GM21786 (cell line): ENCODE measurements at regions not wholly inside any gene's neighbourhood (a gene's known extent, or its start where the extent isn't known, plus 50 kb on each side); places are given as distances from the start of the nearest gene placed in this dataset.
"Not testable (repeated sequence)": the region's sequence is repeated elsewhere in the genome, so short reads cannot be mapped to it uniquely, and the experiment has no call there.

Experiments used
- ATAC-seq: cut with Tn5 transposase; IDR thresholded peaks from one replicate; pipeline ENCODE4 v1.9.1; 2021; ENCODE audit not compliant: unreplicated experiment

DNA sequence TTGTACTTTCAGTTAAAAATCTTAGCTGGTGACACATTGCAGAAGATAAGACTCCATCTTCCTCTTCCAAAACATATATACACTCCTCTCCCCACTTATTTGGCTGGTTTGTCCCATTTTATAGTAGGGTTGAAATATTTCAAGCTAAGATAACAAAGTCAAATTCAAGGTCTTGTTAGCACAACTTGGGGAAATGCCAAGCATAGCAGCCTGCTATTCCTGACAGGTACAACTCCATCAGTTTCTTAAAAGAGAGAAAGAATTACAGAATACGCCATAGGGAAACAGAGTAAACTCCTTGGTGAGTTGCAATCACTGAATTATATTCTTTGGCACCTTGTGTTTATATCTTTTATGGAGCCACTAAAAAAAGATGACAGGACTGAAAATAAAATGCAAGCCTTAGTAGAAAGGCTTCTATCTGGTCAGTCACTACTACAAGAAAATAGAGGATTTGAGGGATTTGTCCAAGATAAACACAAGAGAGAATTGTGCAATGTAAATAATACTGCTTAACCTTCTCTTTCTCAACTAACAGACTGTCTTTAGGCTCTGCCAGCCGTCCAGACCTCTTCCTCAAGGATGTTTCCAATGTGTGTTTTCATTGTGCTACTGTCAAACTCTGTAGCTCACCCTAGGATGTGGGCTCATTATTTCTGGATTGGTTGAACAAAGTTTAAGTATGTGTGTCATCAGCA, 170.3 kb downstream of the VEGFC start:
- ATAC-seq: no peak

DNA sequence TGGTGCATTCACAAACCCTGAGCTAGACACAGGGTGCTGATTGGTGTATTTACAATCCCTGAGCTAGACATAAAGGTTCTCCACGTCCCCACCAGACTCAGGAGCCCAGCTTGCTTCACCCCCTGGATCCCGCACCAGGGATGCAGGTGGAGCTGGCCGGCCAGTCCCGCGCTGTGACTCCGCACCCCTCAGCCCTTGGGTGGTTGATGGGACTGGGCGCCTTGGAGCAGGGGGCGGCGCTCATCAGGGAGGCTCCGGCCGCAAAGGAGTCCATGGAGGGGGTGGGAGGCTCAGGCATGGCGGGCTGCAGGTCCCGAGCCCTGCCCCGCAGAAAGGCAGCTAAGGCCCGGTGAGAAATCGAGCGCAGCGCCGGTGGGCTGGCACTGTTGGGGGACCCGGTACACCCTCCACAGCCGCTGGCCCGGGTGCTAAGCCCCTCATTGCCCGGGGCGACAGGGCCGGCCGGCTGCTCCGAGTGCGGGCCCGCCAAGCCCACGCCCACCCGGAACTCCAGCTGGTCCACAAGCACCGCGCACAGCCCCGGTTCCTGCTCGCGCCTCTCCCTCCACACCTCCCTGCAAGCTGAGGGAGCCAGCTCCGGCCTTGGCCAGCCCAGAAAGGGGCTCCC, 167.6 kb downstream of the VEGFC start:
- not testable (repeated sequence) for ATAC-seq

DNA sequence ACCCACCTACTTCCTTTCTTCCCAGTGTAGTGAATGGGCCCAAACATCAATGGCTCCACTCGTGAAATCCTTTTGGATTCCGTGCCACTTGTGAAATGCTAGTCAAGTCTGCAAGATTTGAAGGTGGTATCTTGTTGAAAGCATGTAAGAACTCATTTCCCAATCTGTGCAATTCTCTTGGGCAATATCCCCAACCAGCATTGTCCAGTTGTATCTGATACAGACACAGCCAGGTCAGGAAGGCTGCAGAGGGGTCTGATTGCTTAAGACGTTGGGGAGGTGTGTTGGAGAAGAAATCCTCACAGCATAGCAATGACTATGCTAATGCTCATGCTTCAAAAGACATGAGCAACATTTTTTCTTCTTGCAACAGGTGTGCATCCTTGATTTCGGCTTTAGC, 164.8 kb downstream of the VEGFC start:
- ATAC-seq: no peak

DNA sequence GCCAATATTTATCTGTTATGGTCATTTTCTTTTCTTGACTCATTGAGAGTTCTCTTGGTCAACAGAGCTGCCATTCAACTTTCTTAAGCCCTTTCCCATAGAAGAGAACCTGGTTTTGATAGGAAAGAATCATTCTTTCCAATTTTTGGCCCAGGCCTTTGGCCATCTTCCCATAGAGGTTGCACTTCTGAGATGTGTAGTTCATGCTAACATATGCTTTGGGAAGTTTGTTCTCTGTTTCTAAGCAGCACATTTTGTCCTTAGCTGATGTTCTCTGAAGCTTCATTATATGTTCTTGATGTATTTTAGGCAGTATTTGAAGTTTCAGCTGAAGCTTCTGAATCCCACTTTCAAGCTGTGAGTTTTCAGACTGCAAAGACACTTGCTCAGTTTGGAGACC, 161.1 kb downstream of the VEGFC start:
- ATAC-seq: no peak
